GM18951 (cell line): ENCODE measurements at regions not wholly inside any gene's neighbourhood (a gene's known extent, or its start where the extent isn't known, plus 50 kb on each side); places are given as distances from the start of the nearest gene placed in this dataset.
"Not testable (repeated sequence)": the region's sequence is repeated elsewhere in the genome, so short reads cannot be mapped to it uniquely, and the experiment has no call there.

Experiments used
- POLR2A ChIP-seq: IDR thresholded peaks from 4 replicates; pipeline ENCODE4 v1.6.1; 2011; ENCODE audit warnings: mild to moderate bottlenecking; ENCODE audit not compliant: insufficient read length, insufficient read depth; ENCODE audit errors: extremely low read depth
- in situ Hi-C: fragments of 300-500 bp; cut with MboI; formaldehyde crosslinking; loops from one replicate; pipeline ENCODE4 v1.12.0; 2022; ENCODE audit warnings: low sequenced_read_pairs, mixed read lengths, inconsistent platforms; ENCODE audit not compliant: unreplicated experiment

DNA sequence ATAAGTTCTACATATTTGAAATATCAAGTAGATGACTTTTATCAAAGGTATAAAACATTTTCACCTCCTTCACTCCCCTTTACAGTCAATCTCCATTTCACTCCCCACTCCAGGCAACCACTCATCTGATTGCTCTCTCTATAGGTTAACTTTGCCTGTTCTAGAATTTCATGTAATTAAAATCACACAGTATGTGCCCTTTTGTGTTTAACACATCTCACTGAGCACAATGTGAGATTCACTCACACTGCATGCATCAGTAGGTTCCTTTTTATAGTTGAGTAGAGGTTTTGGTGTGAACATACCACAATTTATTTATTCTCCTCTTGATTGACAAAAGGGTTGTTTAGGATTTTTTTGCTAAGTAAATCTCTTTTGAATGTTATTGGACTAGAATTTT lies 130.7 kb downstream of the SEPTIN7 start:
- in situ Hi-C loops, result not testable (repeated sequence)

DNA sequence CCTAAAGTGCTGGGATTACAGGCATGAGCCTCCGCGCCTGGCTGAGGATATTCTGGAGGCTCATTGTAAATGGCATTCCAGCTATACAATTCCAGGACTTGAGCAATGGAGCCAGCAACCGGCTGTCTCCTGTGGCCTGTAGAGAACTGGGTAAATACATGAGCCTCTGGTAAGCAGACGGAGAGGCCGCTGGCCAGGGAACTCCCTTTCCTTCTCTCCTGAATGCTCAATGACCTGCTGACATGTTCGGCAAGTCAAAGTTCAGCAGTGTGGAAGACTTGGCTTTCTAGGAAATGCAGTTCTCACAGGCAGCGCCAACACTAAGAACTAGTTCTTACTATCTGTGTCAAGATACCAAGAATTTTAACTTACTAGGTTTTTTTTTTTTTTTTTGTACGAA lies 139.8 kb downstream of the SEPTIN7 start:
- in situ Hi-C loops, result not testable (repeated sequence)

DNA sequence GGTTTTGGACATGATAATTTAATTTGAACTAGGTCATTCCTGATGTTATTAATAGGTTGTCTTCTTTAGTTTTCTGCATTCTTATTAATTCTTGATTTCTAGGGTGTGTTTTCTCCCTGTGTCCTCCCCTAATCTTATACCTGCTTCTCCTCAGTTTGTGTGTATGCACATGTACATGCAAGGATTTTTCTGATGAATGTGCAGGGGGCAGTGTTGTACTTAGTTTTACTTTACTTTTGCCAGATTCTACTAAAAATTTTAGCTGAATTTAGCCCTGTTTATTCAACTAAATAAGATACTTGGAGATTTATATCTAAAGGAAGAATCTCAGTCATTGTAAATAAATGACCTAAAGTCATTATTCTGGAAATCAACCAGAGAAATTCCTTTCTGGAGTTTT lies 144.8 kb downstream of the SEPTIN7 start:
- in situ Hi-C loops, result not testable (repeated sequence)

DNA sequence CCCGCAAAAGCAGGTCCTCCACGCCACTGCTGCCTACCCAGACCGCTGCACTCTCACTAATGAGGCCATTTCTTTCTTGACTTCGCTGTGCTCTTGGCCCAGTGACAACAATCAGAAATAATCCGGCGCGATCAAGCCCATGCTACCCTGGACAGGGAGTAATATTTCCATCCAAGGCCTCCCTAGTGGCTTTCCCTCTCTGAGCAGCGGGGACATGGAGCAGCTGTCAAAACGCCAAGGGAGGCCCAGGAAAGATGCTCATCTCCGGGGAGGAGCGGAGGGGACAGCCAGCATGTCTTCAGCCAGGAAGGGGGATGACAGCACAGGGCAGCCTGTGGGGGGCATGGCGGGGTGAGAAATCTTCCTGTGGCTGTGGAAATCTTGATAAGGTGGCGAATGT lies 154.9 kb downstream of the SEPTIN7 start:
- in situ Hi-C loops, result not testable (repeated sequence)

DNA sequence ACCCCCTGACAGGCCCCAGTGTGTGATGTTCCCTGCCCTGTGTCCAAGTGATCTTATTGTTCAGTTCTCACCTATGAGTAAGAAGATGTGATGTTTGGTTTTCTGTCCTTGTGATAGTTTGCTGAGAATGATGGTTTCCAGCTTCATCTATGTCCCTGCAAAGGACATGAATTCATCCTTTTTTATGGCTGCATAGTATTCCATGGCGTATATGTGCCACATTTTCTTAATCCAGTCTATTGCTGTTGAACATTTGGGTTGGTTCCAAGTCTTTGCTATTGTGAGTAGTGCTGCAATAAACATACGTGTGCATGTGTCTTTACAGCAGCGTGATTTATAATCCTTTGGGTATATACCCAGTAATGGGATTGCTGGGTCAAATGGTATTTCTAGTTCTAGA lies 156.1 kb downstream of the SEPTIN7 start:
- in situ Hi-C loops, result not testable (repeated sequence)

DNA sequence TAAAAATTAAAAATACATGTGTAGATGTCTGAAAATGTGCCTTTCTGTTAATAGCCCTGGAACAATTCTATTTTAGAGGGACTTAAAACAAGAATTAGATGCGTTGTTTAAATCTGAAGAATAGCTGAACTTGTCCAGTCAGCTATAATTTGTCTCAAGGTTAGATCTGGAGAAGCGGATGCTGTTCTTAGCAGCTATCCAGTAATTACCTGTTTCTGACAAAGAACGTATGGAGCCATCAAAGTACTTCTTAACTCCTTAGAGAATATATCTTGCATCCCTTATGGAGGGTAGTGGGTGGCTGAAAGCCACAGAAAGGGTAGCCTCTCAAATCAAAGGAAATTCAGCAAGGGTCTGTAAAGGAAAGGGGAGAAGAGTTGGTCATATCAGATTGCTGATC lies 160.4 kb downstream of the SEPTIN7 start:
- in situ Hi-C loops, result not testable (repeated sequence)

DNA sequence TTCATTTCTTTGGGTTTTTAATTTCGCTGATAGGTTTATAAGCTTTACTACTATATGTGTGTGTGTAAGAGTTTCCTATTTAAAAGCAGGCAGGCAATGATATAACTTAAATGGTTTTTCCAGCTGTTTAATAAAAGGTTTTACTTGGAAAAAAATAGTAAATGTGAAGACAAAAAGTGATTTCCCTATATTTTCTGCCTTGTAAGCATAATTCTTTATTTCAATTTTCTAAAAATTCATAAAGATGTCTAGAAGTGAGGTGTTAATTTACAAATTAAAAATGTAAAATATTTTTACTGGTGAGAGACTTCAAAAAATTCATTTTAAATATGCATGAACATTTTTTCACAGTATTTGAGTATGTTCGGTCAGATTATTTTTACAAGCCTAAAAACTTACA lies 161.8 kb downstream of the SEPTIN7 start:
- in situ Hi-C loops, result not testable (repeated sequence)

DNA sequence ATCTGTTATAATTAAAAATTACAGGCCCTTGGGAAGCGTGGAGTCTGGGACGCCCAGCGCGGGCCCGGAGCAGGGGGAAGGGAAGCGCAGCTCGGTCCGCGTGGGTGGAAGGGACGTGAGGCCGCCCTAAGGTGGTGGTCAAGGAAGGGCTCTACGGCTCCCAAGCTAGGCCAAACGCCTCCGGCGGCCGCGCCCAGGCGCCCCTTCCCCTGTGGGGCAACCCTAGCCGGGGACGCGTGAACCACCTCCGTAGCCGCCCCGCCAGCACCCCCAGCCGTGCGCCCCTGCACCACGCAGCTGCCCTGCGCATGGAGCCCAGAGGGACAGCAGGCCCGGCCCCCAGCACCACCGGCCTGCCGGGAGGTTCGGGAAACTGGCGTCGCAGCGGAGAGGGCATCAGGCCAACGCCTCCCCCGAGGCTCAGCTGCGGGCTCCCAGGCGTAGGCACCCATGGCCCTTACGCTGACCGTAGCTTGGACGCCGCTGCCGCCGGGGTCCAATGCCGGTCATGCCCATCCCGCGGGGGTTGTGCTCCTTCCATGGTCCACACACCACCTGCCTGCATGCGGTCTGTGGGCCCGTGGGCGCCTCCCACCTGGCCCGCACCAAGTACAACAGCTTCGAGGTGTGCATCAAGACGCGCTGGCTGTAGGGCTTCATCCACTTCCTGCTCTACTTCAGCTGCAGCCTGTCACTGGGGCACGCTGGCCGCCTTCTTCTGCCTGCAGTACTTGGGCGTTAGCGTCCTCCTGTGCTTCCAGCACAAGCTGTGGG lies 166.7 kb downstream of the SEPTIN7 start:
- no peak for TF ChIP-seq POLR2A
- in situ Hi-C loops, result no loop called here

DNA sequence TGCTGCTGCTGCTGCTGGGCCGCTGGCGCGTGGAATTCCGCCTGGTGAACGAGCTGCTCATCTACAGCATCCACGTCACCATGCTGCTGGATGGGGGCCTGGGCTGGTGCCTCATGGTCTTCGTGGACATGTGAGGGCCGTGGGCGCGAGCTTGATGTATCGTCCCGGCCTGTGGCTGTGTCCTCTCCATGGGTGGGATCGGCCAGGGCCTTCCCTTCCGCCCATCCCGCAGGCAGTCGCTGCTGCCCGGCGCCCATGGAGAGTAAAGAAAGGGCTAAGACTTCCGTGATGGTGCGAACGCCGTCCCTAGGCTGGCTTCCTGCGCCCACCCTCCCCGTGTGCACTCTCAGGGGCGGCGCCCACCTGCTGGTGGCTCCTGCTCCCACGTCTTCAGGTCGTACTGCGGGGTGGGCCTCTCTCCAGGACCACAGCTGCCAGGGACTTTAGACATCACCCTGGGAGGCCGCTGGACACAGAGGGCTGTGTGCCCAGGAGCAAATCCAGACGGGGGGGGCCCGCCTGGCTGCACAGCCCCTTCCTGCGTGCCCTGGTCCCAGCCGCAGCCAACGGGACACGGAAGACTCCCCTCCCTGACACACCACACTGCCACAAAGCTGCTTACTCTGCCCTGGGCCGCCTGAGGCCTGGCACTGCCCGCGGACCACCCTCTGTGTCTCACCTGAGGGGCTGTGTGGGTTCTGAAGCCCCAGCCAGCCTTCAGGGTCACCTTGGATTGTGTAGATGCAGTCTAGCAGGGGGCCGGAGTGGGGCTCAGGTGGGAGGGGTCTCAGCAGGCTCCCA lies 167.5 kb downstream of the SEPTIN7 start:
- in situ Hi-C loops, result no loop called here
- no peak for TF ChIP-seq POLR2A

DNA sequence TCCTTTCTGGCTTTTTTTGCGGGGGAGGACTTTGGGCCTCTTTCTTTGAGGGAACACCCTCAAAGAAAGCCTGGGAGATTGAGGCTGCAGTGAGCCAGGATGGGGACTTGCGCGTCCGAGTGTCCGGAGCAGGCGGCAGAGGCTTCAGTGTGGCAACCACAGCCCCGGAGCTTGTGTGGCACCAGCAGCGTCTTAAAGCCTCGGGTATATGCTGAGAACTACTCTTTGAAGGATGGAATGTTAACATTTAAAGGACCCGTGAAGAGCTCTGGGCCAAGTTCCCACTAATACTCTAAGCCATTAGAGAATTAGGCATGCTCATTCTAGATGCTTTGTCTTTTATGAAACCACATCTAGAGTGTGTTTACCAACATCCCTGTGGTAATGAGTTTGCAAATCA lies 168.2 kb downstream of the SEPTIN7 start:
- TF ChIP-seq POLR2A, result no peak
- in situ Hi-C loops, result no loop called here

DNA sequence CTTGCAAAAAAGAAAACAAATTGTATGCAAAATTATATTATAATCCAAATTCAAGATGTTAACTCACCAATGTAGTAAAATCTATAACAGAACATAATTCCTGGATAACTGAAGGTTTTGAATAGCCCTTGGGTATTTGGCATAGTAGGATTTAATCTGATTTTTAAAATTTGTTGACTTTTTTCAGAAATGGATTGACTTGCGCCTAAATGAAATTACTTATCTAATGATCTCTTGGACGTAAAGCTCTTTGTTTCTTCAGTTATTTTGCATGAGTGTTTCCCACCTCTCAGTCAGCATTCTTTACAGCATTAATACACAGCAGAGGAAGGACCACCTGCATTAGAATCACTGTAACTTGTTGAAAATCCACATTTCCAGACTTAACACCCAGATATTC lies 169.6 kb downstream of the SEPTIN7 start:
- no peak for TF ChIP-seq POLR2A
- in situ Hi-C loops, result loop anchor here (10.0 kb wide), 1 partner anchor 46 kb away; no protein-coding TSS in a partner anchor

DNA sequence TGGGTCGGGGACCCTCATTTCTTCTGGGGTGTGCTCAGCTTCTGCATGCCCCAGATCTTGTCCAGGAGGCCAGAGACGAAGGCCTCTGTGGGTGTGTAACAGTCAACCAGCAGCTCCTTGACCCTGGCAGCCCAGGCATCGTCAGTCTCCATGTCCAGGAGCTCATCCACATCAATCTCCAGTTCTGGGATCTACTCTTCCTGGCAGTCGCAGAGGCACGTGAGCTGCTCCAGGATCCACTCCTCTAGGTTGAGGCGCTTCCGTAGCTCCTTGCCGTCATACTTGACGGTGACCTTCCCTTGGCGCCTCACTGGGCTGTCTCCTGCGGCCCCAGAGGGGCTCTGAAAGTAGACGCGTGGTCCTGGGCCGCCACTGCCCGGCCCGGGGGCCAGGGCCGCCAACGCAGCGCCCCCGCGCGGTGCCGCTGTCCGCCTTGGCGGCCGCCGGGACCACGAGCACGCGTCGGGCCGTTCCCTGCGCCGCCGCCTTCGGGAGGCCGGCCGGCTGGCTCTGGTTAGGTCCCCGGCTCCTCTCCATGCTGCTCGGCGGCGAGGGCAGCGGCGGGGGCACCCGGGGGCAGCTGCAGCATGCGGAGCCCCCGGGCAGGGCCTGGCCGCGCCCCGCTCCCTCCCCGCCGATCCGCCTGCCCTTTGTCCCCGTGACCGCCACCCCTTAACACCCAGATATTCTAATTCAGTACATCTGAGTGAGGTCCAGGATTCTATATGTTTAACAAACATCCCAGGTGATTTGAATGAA lies 170.5 kb downstream of the SEPTIN7 start:
- in situ Hi-C loops, result loop anchor here (10.0 kb wide), 1 partner anchor 47 kb away; no protein-coding TSS in a partner anchor
- no peak for TF ChIP-seq POLR2A

DNA sequence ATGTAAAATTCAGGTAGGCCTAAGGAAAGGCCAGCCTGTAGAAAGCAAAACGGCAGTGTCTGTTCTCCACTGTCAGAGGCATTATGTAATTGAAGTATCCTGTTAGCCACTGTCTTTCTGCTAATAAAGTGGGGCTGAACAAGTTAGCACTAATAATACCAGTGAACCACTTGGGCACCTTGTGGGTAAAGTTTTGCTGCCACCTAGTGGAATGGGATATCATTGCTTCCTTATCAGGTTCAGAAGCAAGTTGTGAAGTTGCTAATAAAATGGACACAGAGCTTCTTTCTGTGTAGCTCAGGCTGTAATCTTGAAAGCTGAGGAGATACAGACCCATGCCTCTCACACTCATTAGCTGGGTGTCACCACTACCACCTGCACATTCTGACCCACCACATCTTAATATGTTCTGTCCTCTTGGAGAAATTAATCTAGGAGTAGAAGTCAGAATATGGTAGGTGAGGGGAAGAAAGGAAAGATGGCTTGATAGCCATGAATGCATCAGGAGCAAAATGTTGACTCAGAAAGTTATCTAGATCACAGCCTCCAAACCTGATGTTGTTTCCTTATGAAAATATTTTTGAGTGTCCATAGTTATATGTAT lies 175.1 kb downstream of the SEPTIN7 start:
- no peak for TF ChIP-seq POLR2A
- in situ Hi-C loops, result loop anchor here (10.0 kb wide), 1 partner anchor 51 kb away; no protein-coding TSS in a partner anchor

DNA sequence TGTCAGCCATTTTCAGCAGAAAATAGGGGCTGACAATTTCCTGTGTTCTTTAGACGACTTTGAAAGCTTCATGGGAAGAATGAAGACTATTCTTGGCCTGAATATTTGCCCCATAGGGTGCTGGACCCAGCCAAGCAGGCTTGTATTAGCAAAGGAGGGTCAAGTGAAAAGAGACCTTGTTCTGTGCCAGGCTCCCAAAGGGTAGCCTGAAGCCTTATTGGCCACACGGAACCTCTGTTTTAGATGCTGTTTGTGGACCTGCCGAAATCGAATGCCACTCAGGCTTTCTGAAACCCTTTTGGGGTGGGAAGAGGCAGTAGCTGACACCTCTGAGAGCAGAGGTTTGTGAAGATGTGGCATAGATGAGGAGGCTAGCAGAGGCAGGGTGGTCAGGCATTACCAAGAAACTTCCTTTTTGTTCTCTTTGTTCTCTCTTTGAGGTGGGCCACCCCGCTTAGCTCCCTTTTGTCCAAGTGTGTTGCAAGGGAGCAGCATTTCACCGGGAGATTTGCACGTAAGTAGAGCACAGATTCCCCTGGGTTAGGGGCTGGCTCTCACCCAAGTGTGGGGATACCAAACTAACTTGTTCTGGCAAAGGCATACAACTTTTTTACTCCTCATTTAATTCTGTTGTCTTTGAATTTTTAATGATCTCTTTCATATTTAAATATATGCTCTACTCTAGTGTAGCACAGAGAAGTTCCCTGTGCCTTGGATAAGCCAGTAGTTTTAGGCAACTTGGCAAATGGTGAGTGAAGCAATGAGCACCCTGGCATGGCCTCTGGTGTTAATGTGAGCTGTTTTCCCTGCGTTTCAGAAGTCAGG lies 174.0 kb upstream of the EEPD1 start:
- in situ Hi-C loops, result loop anchor here (10.0 kb wide), 1 partner anchor 54 kb away; no protein-coding TSS in a partner anchor
